B cell (primary cell): ENCODE measurements at regions not wholly inside any gene's neighbourhood (a gene's known extent, or its start where the extent isn't known, plus 50 kb on each side); places are given as distances from the start of the nearest gene placed in this dataset.
A peak's percentile ranks its signal among the peaks of the same experiment; 100 is the strongest.

Experiments
- ATAC-seq: fragments of 200-7000 bp; cut with Tn5 transposase; one replicate; pipeline ENCODE4 v1.10.0; 2021; ENCODE audit warnings: low read depth, mild to moderate bottlenecking, moderate number of reproducible peaks, moderate library complexity
- CTCF ChIA-PET: fragments of 350-600 bp; sonication (Branson Sonifier 250); formaldehyde crosslinking; loops from one replicate; lab custom pipeline; 2021; ENCODE audit warnings: antibody characterized with exemption, inconsistent platforms; lab: Charles Lee
- POLR2A ChIA-PET: fragments of 350-600 bp; sonication (Branson Sonifier 250); formaldehyde crosslinking; loops from one replicate; lab custom pipeline; 2021; ENCODE audit warnings: antibody characterized with exemption; lab: Charles Lee
- DNase-seq: peaks from one replicate; pipeline ENCODE4 v3.0.0; 2013
- H2AFZ ChIP-seq: 2 replicates; pipeline ENCODE4 v1.6.1; 2012; ENCODE audit warnings: mild to moderate bottlenecking, low read depth, low read length; ENCODE audit not compliant: insufficient read depth, poor library complexity, severe bottlenecking
- H3K27ac ChIP-seq, 2 donors: 1 replicate in 1 of 2; 2 replicates in 1 of 2; pipeline ENCODE4 v1.5.1; 2012 to 2013; ENCODE audit warnings: low read length in 2 of 2, mild to moderate bottlenecking in 2 of 2, moderate library complexity in 1 of 2
- H3K27me3 ChIP-seq, 4 experiments: fragments of 200-600 bp in 1 of 4; sonication (generic) in 1 of 4; replicated peaks in 1 of 4; 1 replicate in 2 of 4; 2 replicates in 2 of 4; pipeline versions ENCODE4 v1.6.1 to v1.7.0; 2013 to 2016; ENCODE audit warnings: low read length in 3 of 4, mild to moderate bottlenecking in 2 of 4, mixed read lengths in 1 of 4, moderate library complexity in 1 of 4; ENCODE audit not compliant: insufficient read depth in 4 of 4, control insufficient read depth in 3 of 4; ENCODE audit errors: control extremely low read depth in 1 of 4
- H3K36me3 ChIP-seq, 2 experiments: replicated peaks in 1 of 2; 1 replicate in 1 of 2; 2 replicates in 1 of 2; pipeline versions ENCODE4 v1.6.1 to v1.7.1; 2013; ENCODE audit warnings: low read length in 1 of 2; ENCODE audit not compliant: insufficient read depth in 2 of 2, control insufficient read depth in 1 of 2; ENCODE audit errors: control extremely low read depth in 1 of 2, extremely low read depth in 1 of 2
- H3K4me1 ChIP-seq, 2 donors: fragments of 200-600 bp in 1 of 2; sonication (generic) in 1 of 2; 1 replicate in 1 of 2; 2 replicates in 1 of 2; pipeline versions ENCODE4 v1.5.1 to v1.6.1; 2013 to 2017; ENCODE audit warnings: low read length in 2 of 2; ENCODE audit not compliant: control insufficient read depth in 2 of 2, insufficient read depth in 2 of 2
- H3K4me2 ChIP-seq: replicated peaks from 2 replicates; pipeline ENCODE3; 2012; ENCODE audit warnings: mild to moderate bottlenecking, low read depth, low read length; ENCODE audit not compliant: poor library complexity, severe bottlenecking
- H3K4me3 ChIP-seq, 5 experiments: fragments of 200-600 bp in 1 of 5; sonication (generic) in 1 of 5; 1 replicate in 3 of 5; 2 replicates in 2 of 5; pipeline versions ENCODE4 v1.5.1 to v1.7.0; 2011 to 2016; ENCODE audit warnings: low read length in 4 of 5, mild to moderate bottlenecking in 4 of 5, low read depth in 2 of 5, control low read depth in 1 of 5, moderate library complexity in 1 of 5; ENCODE audit not compliant: insufficient read depth in 1 of 5; ENCODE audit errors: control extremely low read depth in 1 of 5, extremely low read depth in 1 of 5
- H3K79me2 ChIP-seq: fragments of 200-600 bp; sonication (generic); one replicate; pipeline ENCODE4 v1.6.0; 2016; ENCODE audit warnings: low read length; ENCODE audit not compliant: control insufficient read depth, insufficient read depth
- H3K9ac ChIP-seq: fragments of 200-600 bp; sonication (generic); 2 replicates; pipeline ENCODE4 v1.6.1; 2017; ENCODE audit warnings: mild to moderate bottlenecking, low read length, moderate library complexity
- H3K9me3 ChIP-seq, 3 donors: one replicate each; pipeline versions ENCODE4 v1.6.1 to v1.7.1; 2013; ENCODE audit warnings: low read length in 2 of 3; ENCODE audit not compliant: control insufficient read depth in 2 of 3, insufficient read depth in 1 of 3; ENCODE audit errors: control extremely low read depth in 1 of 3
- H4K20me1 ChIP-seq: 2 replicates; pipeline ENCODE4 v1.6.0; 2012; ENCODE audit warnings: mild to moderate bottlenecking, low read length; ENCODE audit not compliant: insufficient read depth, control insufficient read depth, poor library complexity, severe bottlenecking
- H3K27ac Mint-ChIP-seq: one replicate; pipeline ENCODE4 v1.8.0; 2021; ENCODE audit warnings: mixed read lengths
- H3K27me3 Mint-ChIP-seq: one replicate; pipeline ENCODE4 v1.8.0; 2021; ENCODE audit warnings: mixed read lengths
- H3K4me1 Mint-ChIP-seq: one replicate; pipeline ENCODE4 v1.8.0; 2021; ENCODE audit warnings: mixed read lengths
- H3K4me3 Mint-ChIP-seq: one replicate; pipeline ENCODE4 v1.8.0; 2021; ENCODE audit warnings: mixed read lengths
- H3K9me3 Mint-ChIP-seq: one replicate; pipeline ENCODE4 v1.8.0; 2022; ENCODE audit warnings: mixed read lengths; ENCODE audit not compliant: insufficient read depth
- EZH2 ChIP-seq: IDR thresholded peaks from 2 replicates; pipeline ENCODE4 v1.6.1; 2012; ENCODE audit warnings: borderline replicate concordance, low read depth, mild to moderate bottlenecking, moderate library complexity, low read length; ENCODE audit not compliant: insufficient read depth, poor library complexity, severe bottlenecking
- WGBS: methylation state at CpG from one replicate; pipeline ENCODE4 v1.1.5; 2013; ENCODE audit warnings: missing lambda C conversion rate; ENCODE audit not compliant: insufficient coverage; 5-methylcytosine and 5-hydroxymethylcytosine counted together
- intact Hi-C: fragments of 100-400 bp; cut with micrococcal nuclease; formaldehyde crosslinking; loops from one replicate; pipeline ENCODE4 v1.10.0; 2022
- TF ChIP-seq, protein P1 (sequence below): fragments of 200-600 bp; IDR thresholded peaks from one replicate; pipeline ENCODE4 v1.8.0; 2022; ENCODE audit warnings: antibody characterized with exemption, mild to moderate bottlenecking

DNA sequence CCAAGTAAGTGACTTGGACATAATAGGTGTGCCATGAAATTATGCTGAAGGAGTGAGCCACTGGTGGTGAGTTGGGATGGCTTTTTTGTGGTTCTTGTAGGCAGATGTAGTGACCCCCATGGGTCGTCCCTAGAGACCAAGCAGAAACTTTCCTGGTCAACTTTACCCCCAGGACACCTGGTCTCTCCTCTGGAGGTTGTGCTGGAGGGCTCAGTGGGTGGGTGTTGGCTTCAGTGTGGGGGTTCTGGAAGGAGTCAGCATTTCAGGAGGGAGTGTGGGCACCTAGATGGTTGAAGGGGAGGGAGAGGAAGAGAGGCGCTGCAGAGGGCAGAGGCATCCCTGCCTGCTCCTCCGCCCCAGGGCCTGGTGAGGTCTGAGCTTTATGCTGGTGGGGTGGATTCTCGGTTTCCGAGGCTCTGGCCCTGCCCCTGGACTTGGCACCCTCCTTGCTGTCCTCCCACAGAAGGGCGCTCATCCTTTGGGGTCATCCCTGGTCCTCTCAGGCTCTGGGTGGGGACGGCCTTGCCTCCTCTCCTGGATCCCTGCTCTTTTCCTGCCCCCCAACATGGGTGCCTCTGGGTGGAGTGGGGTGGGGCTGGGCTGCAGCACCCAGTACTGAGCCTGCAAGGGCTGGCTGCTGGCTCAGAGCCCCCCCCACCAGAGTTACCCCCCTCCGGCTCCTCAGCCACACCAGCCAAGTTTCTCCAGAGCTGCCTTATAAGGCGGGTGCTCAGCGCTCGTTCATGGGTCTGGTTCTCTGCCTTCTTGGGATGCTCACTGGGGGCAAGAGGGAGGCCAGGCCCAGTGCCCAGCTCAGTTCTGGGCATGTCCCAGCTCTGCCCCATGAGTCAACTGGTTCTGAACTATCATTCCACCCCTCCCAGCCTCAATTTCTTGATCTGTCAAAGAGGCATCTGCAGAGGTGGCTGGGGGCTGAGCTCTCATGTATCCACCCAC is 266.8 kb downstream of the SEC14L1 start:
- H3K9me3 Mint-ChIP-seq, result no peaks in the 10 kb centered on the region
- 84% methylated on average over 6 of the region's 11 CpGs for WGBS
- no peaks in the 10 kb centered on the region for H4K20me1 ChIP-seq
- ChIA-PET POLR2A (interaction anchor here (0.6 to 5.7 kb wide), 5 partner anchors 9 to 37 kb away, joined by 3 to 51 read pairs (median 5); no protein-coding TSS in a partner anchor), CTCF (interaction anchor here (1.2 to 25.8 kb wide), 4 partner anchors 25 to 87 kb away, joined by 3 to 699 read pairs (median 7); no protein-coding TSS in a partner anchor)
- peak overlapping the region; percentile 85 for H3K27ac Mint-ChIP-seq
- H3K9ac ChIP-seq, result no peak overlapping the region
- H3K4me1 Mint-ChIP-seq, result peaks cover 90% of the 10 kb centered on the region
- no peak for TF ChIP-seq EZH2
- H3K27ac ChIP-seq, result peak overlapping the region in 1 of 2 donors; percentile 49
- no peaks in the 10 kb centered on the region for H3K27me3 ChIP-seq
- DNase-seq (no peak), ATAC-seq (no peak)
- intact Hi-C loops, result loop anchor here (2.0 to 10.0 kb wide), 2 partner anchors 13 to 547 kb away; partner anchors contain the start of gene TNRC6C
- peaks cover 0 to 11% of the 10 kb centered on the region in 2 experiments for H3K36me3 ChIP-seq
- no peak overlapping the region for H2AFZ ChIP-seq
- peaks cover 0 to 14% (median 0%) of the 10 kb centered on the region in 3 donors for H3K9me3 ChIP-seq
- peaks cover 83% of the 10 kb centered on the region for H3K79me2 ChIP-seq
- H3K4me1 ChIP-seq, result peaks cover 89 to 96% of the 10 kb centered on the region in 2 donors
- H3K4me2 ChIP-seq, result peak overlapping the region; percentile 87
- H3K4me3 Mint-ChIP-seq, result peak overlapping the region; percentile 54
- H3K27me3 Mint-ChIP-seq, result no peaks in the 10 kb centered on the region
- H3K4me3 ChIP-seq, result no peak overlapping the region

- Mint-ChIP-seq H3K27me3 (no peaks in the 10 kb centered on the region), H3K4me3 (peak overlapping the region; percentile 54), H3K27ac (peak overlapping the region; percentile 85), H3K4me1 (peaks cover 89% of the 10 kb centered on the region), H3K9me3 (no peaks in the 10 kb centered on the region)
- ATAC-seq, result no peak
- H3K27me3 ChIP-seq, result no peaks in the 10 kb centered on the region
- H3K27ac ChIP-seq, result peak overlapping the region in 1 of 2 donors; percentile 49
- TF ChIP-seq, protein P1, sequence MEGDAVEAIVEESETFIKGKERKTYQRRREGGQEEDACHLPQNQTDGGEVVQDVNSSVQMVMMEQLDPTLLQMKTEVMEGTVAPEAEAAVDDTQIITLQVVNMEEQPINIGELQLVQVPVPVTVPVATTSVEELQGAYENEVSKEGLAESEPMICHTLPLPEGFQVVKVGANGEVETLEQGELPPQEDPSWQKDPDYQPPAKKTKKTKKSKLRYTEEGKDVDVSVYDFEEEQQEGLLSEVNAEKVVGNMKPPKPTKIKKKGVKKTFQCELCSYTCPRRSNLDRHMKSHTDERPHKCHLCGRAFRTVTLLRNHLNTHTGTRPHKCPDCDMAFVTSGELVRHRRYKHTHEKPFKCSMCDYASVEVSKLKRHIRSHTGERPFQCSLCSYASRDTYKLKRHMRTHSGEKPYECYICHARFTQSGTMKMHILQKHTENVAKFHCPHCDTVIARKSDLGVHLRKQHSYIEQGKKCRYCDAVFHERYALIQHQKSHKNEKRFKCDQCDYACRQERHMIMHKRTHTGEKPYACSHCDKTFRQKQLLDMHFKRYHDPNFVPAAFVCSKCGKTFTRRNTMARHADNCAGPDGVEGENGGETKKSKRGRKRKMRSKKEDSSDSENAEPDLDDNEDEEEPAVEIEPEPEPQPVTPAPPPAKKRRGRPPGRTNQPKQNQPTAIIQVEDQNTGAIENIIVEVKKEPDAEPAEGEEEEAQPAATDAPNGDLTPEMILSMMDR, result no peak
- no peak for TF ChIP-seq EZH2
- peak overlapping the region; percentile 87 for H3K4me2 ChIP-seq
- H3K9ac ChIP-seq, result no peak overlapping the region
- intact Hi-C loops, result loop anchor here (10.0 kb wide), 1 partner anchor 547 kb away; the partner anchor contains the start of gene TNRC6C
- H4K20me1 ChIP-seq, result no peaks in the 10 kb centered on the region
- no peak overlapping the region for H2AFZ ChIP-seq
- H3K4me1 ChIP-seq, result peaks cover 86 to 96% of the 10 kb centered on the region in 2 donors
- CTCF ChIA-PET, result interaction anchor here (1.3 to 25.8 kb wide), 2 partner anchors 25 to 86 kb away, joined by 5 to 699 read pairs; no protein-coding TSS in a partner anchor
- WGBS, result 94% methylated on average over 8 of the region's 9 CpGs
- no peak for DNase-seq
- H3K4me3 ChIP-seq, result no peak overlapping the region
- H3K36me3 ChIP-seq, result peaks cover 0 to 7% of the 10 kb centered on the region in 2 experiments
- POLR2A ChIA-PET, result interaction anchor here (1.1 to 5.7 kb wide), 2 partner anchors 33 to 36 kb away, joined by 5 to 51 read pairs; no protein-coding TSS in a partner anchor
- peaks cover 82% of the 10 kb centered on the region for H3K79me2 ChIP-seq
- peaks cover 0 to 14% (median 0%) of the 10 kb centered on the region in 3 donors for H3K9me3 ChIP-seq
Observed at GRCh38 chr17:77408284-77408683, 267.5 kb downstream of the SEC14L1 start.
